ENCODE measurements at regions not wholly inside any gene's neighbourhood (a gene's known extent, or its start where the extent isn't known, plus 50 kb on each side); places are given as distances from the start of the nearest gene placed in this dataset.

- no peak for DNase-seq
Measured at GRCh38 chr10:7477538-7478334, 66.9 kb upstream of the SFMBT2 start.

- no peak for DNase-seq
Measured at GRCh38 chr10:7475939-7476338, 65.1 kb upstream of the SFMBT2 start.

- no peak for DNase-seq
Measured at GRCh38 chr10:7475046-7475911, 64.4 kb upstream of the SFMBT2 start.

- DNase-seq: no peak
Measured at GRCh38 chr10:7474388-7474787, 63.6 kb upstream of the SFMBT2 start.

- no peak for DNase-seq
Measured at GRCh38 chr10:7473474-7473873, 62.6 kb upstream of the SFMBT2 start.

GRCh38 chr10:7471720-7472367, 61.0 kb upstream of the SFMBT2 start:
- DNase-seq: no peak

GRCh38 chr10:7470371-7470770, 59.5 kb upstream of the SFMBT2 start:
- DNase-seq: no peak

- DNase-seq: no peak
Measured at GRCh38 chr10:7467031-7467667, 56.3 kb upstream of the SFMBT2 start.

- DNase-seq: no peak
Measured at GRCh38 chr10:7464691-7465090, 53.9 kb upstream of the SFMBT2 start.
